ENCODE measurements at regions not wholly inside any gene's neighbourhood (a gene's known extent, or its start where the extent isn't known, plus 50 kb on each side); places are given as distances from the start of the nearest gene placed in this dataset.

GRCh38 chr12:73072214-73072613, 800.0 kb downstream of the TRHDE start:
- DNase-seq (ENCODE audit: low spot score in 2 of 2) = no peak
- no peaks in the 10 kb centered on the region for H3K36me3 ChIP-seq
- WGBS, 2 donors = 93 to 94% methylated on average over 4 of the region's 4 CpGs
- no peaks in the 10 kb centered on the region for H3K27me3 ChIP-seq
- no peak overlapping the region for H3K27ac ChIP-seq
- TF ChIP-seq CTCF (IDR thresholded peaks at IDR 0.05) (no peak), EP300 (IDR thresholded peaks at IDR 0.05) (no peak), POLR2A (IDR thresholded peaks at IDR 0.05) (no peak)
- H3K4me1 ChIP-seq = no peaks in the 10 kb centered on the region
- H3K9me3 ChIP-seq = peaks cover 0 to 11% (median 0%) of the 10 kb centered on the region in 4 donors
- no peak overlapping the region for H3K4me3 ChIP-seq

GRCh38 chr12:73076760-73077159, 804.6 kb downstream of the TRHDE start:
- H3K27me3 ChIP-seq = no peaks in the 10 kb centered on the region
- no peak overlapping the region for H3K4me3 ChIP-seq
- peaks cover 0 to 11% (median 0%) of the 10 kb centered on the region in 4 donors for H3K9me3 ChIP-seq
- no peaks in the 10 kb centered on the region for H3K4me1 ChIP-seq
- TF ChIP-seq CTCF (IDR thresholded peaks at IDR 0.05) (no peak), POLR2A (IDR thresholded peaks at IDR 0.05) (no peak), EP300 (IDR thresholded peaks at IDR 0.05) (no peak)
- H3K27ac ChIP-seq = no peak overlapping the region
- WGBS, 2 donors = 88 to 89% methylated on average over 2 of the region's 2 CpGs
- no peaks in the 10 kb centered on the region for H3K36me3 ChIP-seq
- no peak for DNase-seq (ENCODE audit: low spot score in 2 of 2)

GRCh38 chr12:73083736-73084135, 811.6 kb downstream of the TRHDE start:
- Histone ChIP-seq H3K4me1 (no peaks in the 10 kb centered on the region), H3K9me3 (peaks cover 0 to 3% (median 0%) of the 10 kb centered on the region in 4 donors), H3K36me3 (no peaks in the 10 kb centered on the region), H3K4me3 (no peak overlapping the region), H3K27me3 (no peaks in the 10 kb centered on the region), H3K27ac (no peak overlapping the region)
- no peak for DNase-seq (ENCODE audit: low spot score in 2 of 2)
- TF ChIP-seq EP300 (IDR thresholded peaks at IDR 0.05) (no peak), POLR2A (IDR thresholded peaks at IDR 0.05) (no peak), CTCF (IDR thresholded peaks at IDR 0.05) (no peak)
- WGBS, 2 donors = 75 to 76% methylated on average over 1 of the region's 1 CpG

- no peak overlapping the region for H3K27ac ChIP-seq
- no peaks in the 10 kb centered on the region for H3K4me1 ChIP-seq
- no peak for TF ChIP-seq EP300 (IDR thresholded peaks at IDR 0.05)
- TF ChIP-seq POLR2A (IDR thresholded peaks at IDR 0.05) = no peak
- TF ChIP-seq CTCF (IDR thresholded peaks at IDR 0.05) = no peak
- 29 to 47% methylated on average over 2 of the region's 2 CpGs for WGBS, 2 donors
- no peaks in the 10 kb centered on the region for H3K36me3 ChIP-seq
- DNase-seq (ENCODE audit: low spot score in 2 of 2) = no peak
- H3K4me3 ChIP-seq = no peak overlapping the region
- H3K27me3 ChIP-seq = no peaks in the 10 kb centered on the region
- no peaks in the 10 kb centered on the region for H3K9me3 ChIP-seq
Measured at GRCh38 chr12:73106296-73106695, 834.1 kb downstream of the TRHDE start.

GRCh38 chr12:73106896-73107295, 834.7 kb downstream of the TRHDE start:
- TF ChIP-seq POLR2A (IDR thresholded peaks at IDR 0.05) (no peak), CTCF (IDR thresholded peaks at IDR 0.05) (no peak), EP300 (IDR thresholded peaks at IDR 0.05) (no peak)
- Histone ChIP-seq H3K4me1 (no peaks in the 10 kb centered on the region), H3K4me3 (no peak overlapping the region), H3K27ac (no peak overlapping the region), H3K27me3 (no peaks in the 10 kb centered on the region), H3K36me3 (no peaks in the 10 kb centered on the region), H3K9me3 (no peaks in the 10 kb centered on the region)
- 63 to 69% methylated on average over 1 of the region's 1 CpG for WGBS, 2 donors
- DNase-seq (ENCODE audit: low spot score in 2 of 2) = no peak

All from tibial nerve (tissue), 4 donors.